Neuronal stem cell (in vitro differentiated cells): ENCODE measurements at regions not wholly inside any gene's neighbourhood (a gene's known extent, or its start where the extent isn't known, plus 50 kb on each side); places are given as distances from the start of the nearest gene placed in this dataset.

Source experiments
- DNase-seq: peaks from one replicate; pipeline ENCODE4 v3.0.0-alpha.2; 2013; ENCODE audit warnings: low spot score
- H2AFZ ChIP-seq: one replicate; pipeline ENCODE4 v1.6.1; 2013; ENCODE audit warnings: mild to moderate bottlenecking, low read length, inconsistent platforms
- H2AK5ac ChIP-seq: 2 replicates; pipeline ENCODE4 v1.6.1; 2013; ENCODE audit warnings: low read depth, mild to moderate bottlenecking, inconsistent platforms, low read length, moderate library complexity, mixed read lengths
- H2BK120ac ChIP-seq: 2 replicates; pipeline ENCODE4 v1.6.1; 2013; ENCODE audit warnings: low read depth, mild to moderate bottlenecking, inconsistent platforms, low read length, moderate library complexity, mixed read lengths
- H2BK12ac ChIP-seq: one replicate; pipeline ENCODE4 v1.6.1; 2013; ENCODE audit warnings: low read length, inconsistent platforms
- H2BK15ac ChIP-seq: 2 replicates; pipeline ENCODE4 v1.6.1; 2013; ENCODE audit warnings: mild to moderate bottlenecking, low read length, inconsistent platforms, mixed read lengths
- H2BK5ac ChIP-seq: one replicate; pipeline ENCODE4 v1.6.1; 2013; ENCODE audit warnings: inconsistent platforms, mild to moderate bottlenecking, low read length, moderate library complexity
- H3K14ac ChIP-seq: one replicate; pipeline ENCODE4 v1.6.1; 2013; ENCODE audit warnings: low read length, inconsistent platforms
- H3K18ac ChIP-seq: 2 replicates; pipeline ENCODE4 v1.6.1; 2013; ENCODE audit warnings: low read length, inconsistent platforms
- H3K23ac ChIP-seq: 2 replicates; pipeline ENCODE4 v1.6.1; 2013; ENCODE audit warnings: low read depth, mild to moderate bottlenecking, mixed read lengths, low read length, inconsistent platforms; ENCODE audit not compliant: poor library complexity
- H3K27ac ChIP-seq: replicated peaks from 3 replicates; pipeline ENCODE4 v1.5.1; 2013; ENCODE audit warnings: low read length, inconsistent platforms
- H3K27me3 ChIP-seq, 3 experiments: 2 replicates each; pipeline ENCODE4 v1.6.1; 2013; ENCODE audit warnings: low read length in 3 of 3, mild to moderate bottlenecking in 2 of 3, inconsistent platforms in 1 of 3, low read depth in 1 of 3, mixed read lengths in 1 of 3, moderate library complexity in 1 of 3; ENCODE audit not compliant: control insufficient read depth in 3 of 3, insufficient read depth in 3 of 3
- H3K36me3 ChIP-seq, 2 donors: replicated peaks in 1 of 2; 2 replicates each; pipeline ENCODE4 v1.6.1; 2013; ENCODE audit warnings: low read length in 2 of 2; ENCODE audit not compliant: control insufficient read depth in 2 of 2, insufficient read depth in 2 of 2
- H3K4ac ChIP-seq: 2 replicates; pipeline ENCODE4 v1.6.1; 2013; ENCODE audit warnings: inconsistent platforms, mild to moderate bottlenecking, low read length, moderate library complexity
- H3K4me1 ChIP-seq, 2 donors: 1 replicate in 1 of 2; 2 replicates in 1 of 2; pipeline ENCODE4 v1.6.1; 2013; ENCODE audit warnings: low read length in 2 of 2, low read depth in 1 of 2; ENCODE audit not compliant: control insufficient read depth in 2 of 2, insufficient read depth in 1 of 2
- H3K4me2 ChIP-seq: one replicate; pipeline ENCODE4 v1.6.1; 2013; ENCODE audit warnings: mild to moderate bottlenecking, low read length, inconsistent platforms; ENCODE audit not compliant: insufficient read depth, poor library complexity, severe bottlenecking
- H3K4me3 ChIP-seq, 2 donors: 2 replicates each; pipeline ENCODE4 v1.5.1; 2013; ENCODE audit warnings: low read length in 2 of 2, mild to moderate bottlenecking in 2 of 2, inconsistent platforms in 1 of 2, moderate library complexity in 1 of 2
- H3K79me1 ChIP-seq: one replicate; pipeline ENCODE4 v1.6.1; 2013; ENCODE audit warnings: low read depth, mild to moderate bottlenecking, inconsistent platforms, low read length, moderate library complexity
- H3K9ac ChIP-seq: one replicate; pipeline ENCODE4 v1.6.1; 2013; ENCODE audit warnings: mild to moderate bottlenecking, low read depth, low read length, inconsistent platforms; ENCODE audit not compliant: poor library complexity
- H3K9me3 ChIP-seq, 2 donors: replicated peaks in 1 of 2; 2 replicates each; pipeline versions ENCODE3 to v1.6.1; 2013; ENCODE audit warnings: low read length in 2 of 2, mild to moderate bottlenecking in 2 of 2, inconsistent platforms in 1 of 2, low read depth in 1 of 2, mixed read lengths in 1 of 2, moderate library complexity in 1 of 2; ENCODE audit not compliant: control insufficient read depth in 2 of 2, insufficient read depth in 1 of 2
- H4K8ac ChIP-seq: one replicate; pipeline ENCODE4 v1.6.1; 2013; ENCODE audit warnings: low read depth, mild to moderate bottlenecking, inconsistent platforms, low read length, moderate library complexity
- H4K91ac ChIP-seq: one replicate; pipeline ENCODE4 v1.6.1; 2013; ENCODE audit warnings: low read length, low read depth, mild to moderate bottlenecking, inconsistent platforms; ENCODE audit not compliant: poor library complexity
- WGBS, 2 donors: extraction: QIAGEN DNeasy Blood & Tissue Kit; methylation state at CpG; one replicate each; pipeline ENCODE4 v1.1.7; 2013; ENCODE audit warnings: missing lambda C conversion rate in 2 of 2, mixed read lengths in 1 of 2; ENCODE audit not compliant: insufficient read length in 2 of 2, insufficient replicate concordance in 1 of 2; ENCODE audit errors: extremely low coverage in 2 of 2; 5-methylcytosine and 5-hydroxymethylcytosine counted together

- Histone ChIP-seq H3K4me2 (no peak overlapping the region), H2AFZ (no peak overlapping the region), H2BK5ac (no peak overlapping the region), H4K8ac (no peak overlapping the region), H2AK5ac (no peak overlapping the region), H3K4ac (no peak overlapping the region), H2BK120ac (no peak overlapping the region), H3K18ac (no peak overlapping the region), H3K4me3 (no peak overlapping the region), H3K36me3 (no peaks in the 10 kb centered on the region), H3K27me3 (no peaks in the 10 kb centered on the region), H2BK15ac (no peak overlapping the region), H2BK12ac (no peak overlapping the region), H4K91ac (no peak overlapping the region), H3K23ac (no peak overlapping the region), H3K79me1 (no peaks in the 10 kb centered on the region), H3K9me3 (no peaks in the 10 kb centered on the region), H3K9ac (no peak overlapping the region), H3K14ac (no peak overlapping the region), H3K27ac (no peak overlapping the region), H3K4me1 (peaks cover 4 to 8% of the 10 kb centered on the region in 2 donors)
- DNase-seq, result no peak
- no CpG with 5 or more reads among the region's 6 CpGs for WGBS, 2 donors
These were observed 117.4 kb upstream of the LIMCH1 start for GRCh38 chr4:41420541-41420940.

- Histone ChIP-seq H3K18ac (no peak overlapping the region), H3K9ac (no peak overlapping the region), H3K14ac (no peak overlapping the region), H4K8ac (no peak overlapping the region), H3K9me3 (no peaks in the 10 kb centered on the region), H3K4me2 (no peak overlapping the region), H2BK12ac (no peak overlapping the region), H3K4me1 (peaks cover 6 to 18% of the 10 kb centered on the region in 2 donors), H3K4me3 (no peak overlapping the region), H2AFZ (no peak overlapping the region), H2BK120ac (no peak overlapping the region), H4K91ac (no peak overlapping the region), H3K27me3 (no peaks in the 10 kb centered on the region), H3K27ac (no peak overlapping the region), H2BK5ac (no peak overlapping the region), H3K79me1 (no peaks in the 10 kb centered on the region), H3K23ac (no peak overlapping the region), H2AK5ac (no peak overlapping the region), H3K4ac (no peak overlapping the region), H3K36me3 (no peaks in the 10 kb centered on the region), H2BK15ac (no peak overlapping the region)
- no CpG with 5 or more reads among the region's 3 CpGs for WGBS, 2 donors
- DNase-seq, result no peak
These were observed 114.8 kb upstream of the LIMCH1 start for GRCh38 chr4:41423117-41423516.

GRCh38 chr4:41424522-41424921 lies 113.4 kb upstream of the LIMCH1 start:
- Histone ChIP-seq H4K91ac (no peak overlapping the region), H3K9me3 (peaks cover 0 to 2% of the 10 kb centered on the region in 2 donors), H3K27ac (no peak overlapping the region), H3K79me1 (no peaks in the 10 kb centered on the region), H2BK12ac (no peak overlapping the region), H2AK5ac (no peak overlapping the region), H4K8ac (no peak overlapping the region), H3K23ac (no peak overlapping the region), H3K18ac (no peak overlapping the region), H3K4me1 (peaks cover 6 to 17% of the 10 kb centered on the region in 2 donors), H3K36me3 (no peaks in the 10 kb centered on the region), H2BK120ac (no peak overlapping the region), H3K14ac (no peak overlapping the region), H3K4ac (no peak overlapping the region), H2AFZ (no peak overlapping the region), H3K4me2 (no peak overlapping the region), H2BK5ac (no peak overlapping the region), H3K9ac (no peak overlapping the region), H2BK15ac (no peak overlapping the region), H3K4me3 (no peak overlapping the region), H3K27me3 (no peaks in the 10 kb centered on the region)
- no peak for DNase-seq

GRCh38 chr4:41425650-41426049 lies 112.3 kb upstream of the LIMCH1 start:
- no peak overlapping the region for H3K9ac ChIP-seq
- H4K8ac ChIP-seq, result no peak overlapping the region
- H3K4ac ChIP-seq, result no peak overlapping the region
- H3K27me3 ChIP-seq, result no peaks in the 10 kb centered on the region
- no peak overlapping the region for H2BK12ac ChIP-seq
- no peak overlapping the region for H2BK15ac ChIP-seq
- peaks cover 0 to 6% of the 10 kb centered on the region in 2 donors for H3K9me3 ChIP-seq
- no peak overlapping the region for H3K18ac ChIP-seq
- no peak overlapping the region for H3K23ac ChIP-seq
- H3K36me3 ChIP-seq, result no peaks in the 10 kb centered on the region
- no peak overlapping the region for H3K4me2 ChIP-seq
- no peak overlapping the region for H4K91ac ChIP-seq
- no peak overlapping the region for H2BK5ac ChIP-seq
- no peak overlapping the region for H2AK5ac ChIP-seq
- H2BK120ac ChIP-seq, result no peak overlapping the region
- no peak overlapping the region for H2AFZ ChIP-seq
- H3K27ac ChIP-seq, result no peak overlapping the region
- no peak overlapping the region for H3K4me3 ChIP-seq
- no CpG with 5 or more reads among the region's 1 CpG for WGBS, 2 donors
- peaks cover 6 to 17% of the 10 kb centered on the region in 2 donors for H3K4me1 ChIP-seq
- H3K79me1 ChIP-seq, result no peaks in the 10 kb centered on the region
- DNase-seq, result no peak
- no peak overlapping the region for H3K14ac ChIP-seq
